ENCODE measurements at regions not wholly inside any gene's neighbourhood (a gene's known extent, or its start where the extent isn't known, plus 50 kb on each side); places are given as distances from the start of the nearest gene placed in this dataset.
"Not testable (repeated sequence)": the region's sequence is repeated elsewhere in the genome, so short reads cannot be mapped to it uniquely, and the experiment has no call there.

- not testable (repeated sequence) for DNase-seq
These were observed 63.9 kb downstream of the RWDD3 start for GRCh38 chr1:95297906-95298305.

- no peak for DNase-seq
These were observed 67.1 kb downstream of the RWDD3 start for GRCh38 chr1:95301091-95301490.

- no peak for DNase-seq
These were observed 67.6 kb downstream of the RWDD3 start for GRCh38 chr1:95301614-95302013.

- DNase-seq, result no peak
These were observed 70.8 kb downstream of the RWDD3 start for GRCh38 chr1:95304803-95305202.

- no peak for DNase-seq
These were observed 74.4 kb downstream of the RWDD3 start for GRCh38 chr1:95308276-95309030.

GRCh38 chr1:95309031-95309471, 75.0 kb downstream of the RWDD3 start:
- peak; percentile 69 for DNase-seq

GRCh38 chr1:95311014-95311413, 77.0 kb downstream of the RWDD3 start:
- peak; percentile 62 for DNase-seq

- DNase-seq, result no peak
These were observed 77.8 kb downstream of the RWDD3 start for GRCh38 chr1:95311762-95312161.

GRCh38 chr1:95312181-95312580, 78.2 kb downstream of the RWDD3 start:
- no peak for DNase-seq

GRCh38 chr1:95313527-95313926, 79.5 kb downstream of the RWDD3 start:
- no peak for DNase-seq

- no peak for DNase-seq
These were observed 87.5 kb downstream of the RWDD3 start for GRCh38 chr1:95321531-95321930.

GRCh38 chr1:95323123-95323522, 89.1 kb downstream of the RWDD3 start:
- no peak for DNase-seq

GRCh38 chr1:95325349-95325748, 91.3 kb downstream of the RWDD3 start:
- no peak for DNase-seq

- DNase-seq, result no peak
These were observed 92.0 kb downstream of the RWDD3 start for GRCh38 chr1:95326023-95326422.

GRCh38 chr1:95332754-95333153, 98.7 kb downstream of the RWDD3 start:
- DNase-seq, result no peak

- DNase-seq, result no peak
These were observed 105.4 kb downstream of the RWDD3 start for GRCh38 chr1:95339377-95339776.

- DNase-seq, result no peak
These were observed 106.1 kb downstream of the RWDD3 start for GRCh38 chr1:95340061-95340460.

GRCh38 chr1:95352767-95353166, 118.8 kb downstream of the RWDD3 start:
- DNase-seq, result peak; percentile 97

- peak; percentile 97 for DNase-seq
These were observed 119.2 kb downstream of the RWDD3 start for GRCh38 chr1:95353194-95353593.

GRCh38 chr1:95364546-95364945, 130.5 kb downstream of the RWDD3 start:
- no peak for DNase-seq

- DNase-seq, result no peak
These were observed 132.5 kb downstream of the RWDD3 start for GRCh38 chr1:95366498-95366897.

- DNase-seq, result no peak
These were observed 134.2 kb downstream of the RWDD3 start for GRCh38 chr1:95368178-95368577.

- DNase-seq, result no peak
These were observed 136.1 kb downstream of the RWDD3 start for GRCh38 chr1:95369985-95370690.

Measured in NCI-H1092 treated with DMSO at 0.1 percent for 48 hours (cell line).